HG03175 (cell line): ENCODE measurements at regions not wholly inside any gene's neighbourhood (a gene's known extent, or its start where the extent isn't known, plus 50 kb on each side); places are given as distances from the start of the nearest gene placed in this dataset.

Experiments
- ATAC-seq: cut with Tn5 transposase; IDR thresholded peaks from one replicate; pipeline ENCODE4 v1.9.1; 2021; ENCODE audit warnings: mild to moderate bottlenecking, moderate library complexity; ENCODE audit not compliant: unreplicated experiment

DNA sequence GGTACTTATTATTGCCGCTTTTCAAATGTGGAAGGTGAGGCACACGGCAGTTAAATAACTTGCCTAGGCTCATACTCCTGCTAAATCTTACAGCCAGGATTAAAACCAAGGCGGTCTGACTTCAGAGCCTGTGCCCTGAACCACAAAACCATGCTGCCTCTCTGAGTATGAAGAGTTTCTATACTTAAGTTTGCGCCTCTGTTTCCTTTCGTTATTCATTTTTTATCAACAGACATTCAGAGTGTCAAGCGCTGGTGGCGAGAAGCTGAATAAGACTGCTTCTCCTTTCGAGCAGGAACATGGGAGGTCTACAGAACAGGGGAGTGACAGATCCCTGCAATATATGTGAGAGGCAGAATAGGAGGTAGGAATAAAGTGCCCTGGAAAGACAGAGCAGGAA, 96.0 kb upstream of the DUSP10 start:
- peak; percentile 34 for ATAC-seq

DNA sequence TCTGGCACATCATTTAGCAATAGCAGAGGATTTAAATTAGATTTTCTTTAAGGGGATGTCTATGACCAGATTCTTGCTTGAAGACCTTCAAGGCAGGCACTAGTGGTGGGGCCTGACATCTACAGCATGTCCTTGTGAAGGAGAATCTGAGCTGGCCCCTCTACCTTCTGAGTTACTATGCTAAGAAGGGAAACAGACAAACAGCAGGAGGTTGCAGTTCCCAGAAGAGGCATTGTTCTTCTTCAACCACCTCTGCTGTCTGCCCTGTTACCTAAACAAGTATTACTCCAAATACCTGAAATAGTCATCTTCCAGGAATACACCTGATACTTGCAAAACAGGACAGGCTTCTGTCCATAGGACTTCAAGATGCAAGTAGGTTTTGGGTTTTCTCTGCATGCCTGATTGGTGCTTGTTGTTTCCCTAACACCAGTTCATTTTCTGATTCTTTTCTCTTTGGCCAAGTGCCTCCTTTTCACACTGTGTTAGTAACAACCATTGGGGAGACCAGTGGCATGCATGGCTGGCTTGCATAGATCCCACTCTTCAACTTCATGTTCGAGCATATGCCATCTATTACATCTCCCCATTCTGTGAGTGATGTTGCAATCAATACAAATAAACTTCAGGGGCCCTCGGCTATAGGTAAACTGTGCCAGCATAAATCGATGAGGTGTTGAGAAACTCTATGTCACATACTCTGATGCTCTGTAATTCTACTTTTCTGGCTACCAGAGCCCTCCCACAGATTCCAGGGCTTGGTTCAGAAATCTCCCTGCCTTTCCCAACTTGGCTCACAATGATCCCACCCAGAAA, 93.0 kb upstream of the DUSP10 start:
- ATAC-seq = no peak

DNA sequence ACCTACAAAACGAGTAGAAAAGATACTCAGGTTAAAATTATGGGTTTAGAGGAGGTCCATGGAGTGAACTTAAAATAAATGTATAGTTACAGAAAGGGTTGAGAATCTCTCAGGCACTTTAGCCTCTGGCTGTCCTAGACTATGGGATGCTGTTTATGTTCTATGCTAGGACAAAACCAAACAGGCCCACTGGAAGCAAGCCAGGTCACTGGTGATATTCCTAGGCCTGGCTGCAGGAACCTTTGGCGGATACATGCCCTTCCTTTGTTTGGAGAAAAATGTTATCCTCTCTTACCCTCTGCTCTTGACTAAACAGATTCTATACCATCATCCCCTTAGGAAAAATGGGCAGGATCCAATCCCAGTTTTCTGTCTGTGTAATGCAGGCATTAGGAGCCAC, 90.7 kb upstream of the DUSP10 start:
- no peak for ATAC-seq

DNA sequence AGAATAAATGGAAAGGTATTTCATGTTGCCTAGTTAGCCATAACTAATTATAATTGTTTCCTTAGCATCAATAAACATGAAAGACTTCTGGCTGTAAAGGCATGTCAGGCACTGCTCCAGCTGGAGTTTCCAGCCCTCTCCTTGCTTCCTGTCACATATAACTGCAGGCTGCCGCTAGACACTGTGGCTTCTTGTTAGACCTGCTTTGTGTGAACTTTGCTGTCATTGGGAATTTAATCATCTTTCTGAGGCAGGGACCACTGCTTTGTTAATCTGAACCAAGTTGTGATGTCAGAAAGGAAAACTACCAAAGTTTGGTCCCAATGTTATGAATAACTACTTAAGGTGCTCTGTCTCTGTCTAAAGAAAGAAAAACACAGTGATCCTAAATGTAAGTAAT, 90.3 kb upstream of the DUSP10 start:
- ATAC-seq = no peak

DNA sequence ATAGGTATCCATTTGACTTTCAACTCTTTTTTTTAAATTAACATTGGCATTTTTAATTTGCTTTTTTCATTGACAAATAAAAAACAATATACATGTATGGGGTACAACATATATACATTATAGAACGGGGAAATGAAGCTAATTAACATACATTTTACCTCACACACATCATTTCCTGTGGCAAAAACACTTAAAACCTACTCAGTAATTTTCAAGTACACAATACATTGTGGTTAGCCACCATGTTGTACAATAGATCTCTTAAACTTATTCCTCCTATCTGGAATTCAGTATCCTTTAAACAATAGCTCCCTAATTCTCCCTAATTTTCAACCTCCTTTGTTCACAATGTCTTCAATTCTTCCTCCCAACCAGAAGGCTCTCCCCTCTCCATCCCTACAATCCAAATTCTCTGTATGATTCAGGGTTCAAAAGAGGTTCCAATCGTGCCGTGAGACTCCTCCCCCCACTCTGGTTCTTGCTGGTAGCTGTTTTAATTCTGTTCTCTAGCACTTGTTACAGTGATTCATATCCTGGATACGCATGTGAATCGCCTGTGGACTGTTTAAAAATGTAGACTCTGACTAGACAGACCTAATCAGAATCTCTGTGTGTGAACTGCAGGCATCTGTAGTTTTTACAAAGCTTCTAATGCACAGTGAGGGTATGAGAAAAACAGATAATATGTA, 87.6 kb upstream of the DUSP10 start:
- peak; percentile 46 for ATAC-seq

DNA sequence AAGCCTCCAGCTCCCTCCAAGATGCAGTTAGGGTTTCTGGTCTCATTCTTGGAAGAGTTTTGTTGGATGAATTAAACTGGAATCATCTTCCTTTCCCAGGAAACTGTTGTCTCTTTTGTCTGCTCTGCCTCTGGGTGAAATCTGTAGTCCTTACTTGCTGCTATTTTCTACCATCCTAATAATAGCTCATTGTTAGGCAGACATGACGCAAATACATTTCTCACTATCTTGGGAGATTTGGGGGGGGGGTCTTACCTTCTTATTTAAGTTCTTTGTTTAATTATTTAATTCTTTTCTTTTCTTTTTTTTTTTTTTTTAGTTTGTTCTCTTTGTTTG, 85.4 kb upstream of the DUSP10 start:
- ATAC-seq = no peak

DNA sequence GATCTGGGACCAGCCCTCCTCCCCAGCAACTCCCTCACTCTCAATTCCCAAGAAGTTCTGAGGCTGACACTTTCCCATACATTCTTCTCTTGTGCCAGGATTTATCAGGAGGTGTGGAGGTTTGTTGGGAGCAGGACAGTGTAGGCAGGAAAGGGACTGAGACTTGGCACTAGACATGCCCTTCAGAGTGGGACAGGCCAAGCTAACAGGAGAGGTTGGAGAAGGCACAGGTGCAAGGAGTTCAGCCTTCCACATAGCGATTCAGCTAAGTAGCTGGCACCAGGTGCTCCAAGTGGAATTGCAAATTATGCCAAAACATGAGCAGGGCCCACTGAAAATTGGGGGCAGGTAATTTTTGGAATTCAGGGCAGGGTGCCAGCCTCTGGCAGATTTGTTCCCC, 83.0 kb upstream of the DUSP10 start:
- no peak for ATAC-seq

DNA sequence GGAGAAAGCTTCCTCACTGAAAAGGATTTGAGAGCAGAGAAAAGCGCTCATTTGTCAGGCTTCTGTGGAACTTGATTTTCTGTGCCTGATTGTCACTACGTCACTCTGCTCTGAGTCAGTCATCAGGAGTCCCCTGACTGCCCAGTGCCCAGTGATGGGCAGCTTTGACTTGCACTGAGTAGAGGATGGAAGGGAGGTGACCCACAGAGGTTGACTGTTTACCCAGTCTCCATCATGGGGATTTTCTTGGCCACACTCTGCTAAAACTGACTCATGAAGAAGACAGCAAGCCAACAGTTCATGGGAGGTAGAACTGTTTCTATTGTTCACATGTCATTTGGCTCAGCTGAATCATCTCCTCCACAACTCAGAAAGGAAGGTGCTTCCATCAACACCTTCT, 82.1 kb upstream of the DUSP10 start:
- ATAC-seq = peak; percentile 17

DNA sequence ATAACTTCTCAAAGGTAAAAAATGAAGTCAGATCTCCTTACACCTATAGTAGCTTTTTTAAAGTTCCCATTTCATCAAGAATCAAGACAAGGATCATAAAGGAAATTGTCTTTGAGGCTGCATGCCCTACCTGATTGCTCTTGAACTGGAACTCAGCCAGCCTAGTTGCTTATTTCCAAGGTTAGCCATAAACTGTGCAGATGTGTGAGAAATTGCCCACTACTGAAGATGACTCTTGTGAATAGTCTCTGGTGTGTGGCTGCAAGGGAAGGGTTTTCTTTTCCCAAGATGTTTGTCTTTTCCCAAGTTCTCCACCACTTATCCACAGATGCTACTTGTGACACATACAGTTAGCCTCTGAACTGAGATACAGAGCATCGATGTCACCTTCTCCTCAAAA, 81.7 kb upstream of the DUSP10 start:
- ATAC-seq = peak; percentile 34

DNA sequence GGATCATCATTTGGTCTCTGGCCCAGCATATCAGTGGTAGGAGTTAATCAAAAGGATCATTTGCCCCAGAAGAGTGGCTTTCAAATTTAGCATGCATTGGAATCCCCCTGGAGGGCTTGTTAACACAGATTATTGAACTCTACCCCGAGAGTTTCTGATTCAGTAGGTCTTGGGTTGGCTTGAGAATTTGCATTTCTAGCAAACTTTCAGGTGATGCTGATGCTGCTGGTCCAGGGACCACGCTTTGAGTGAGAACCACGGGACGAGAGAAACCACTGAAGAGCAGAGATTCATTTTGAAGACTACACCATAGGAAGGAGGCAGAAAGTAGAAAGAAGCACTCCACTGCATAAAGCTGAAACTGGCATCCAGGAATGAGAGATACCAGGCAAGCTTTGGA, 81.3 kb upstream of the DUSP10 start:
- peak; percentile 52 for ATAC-seq

DNA sequence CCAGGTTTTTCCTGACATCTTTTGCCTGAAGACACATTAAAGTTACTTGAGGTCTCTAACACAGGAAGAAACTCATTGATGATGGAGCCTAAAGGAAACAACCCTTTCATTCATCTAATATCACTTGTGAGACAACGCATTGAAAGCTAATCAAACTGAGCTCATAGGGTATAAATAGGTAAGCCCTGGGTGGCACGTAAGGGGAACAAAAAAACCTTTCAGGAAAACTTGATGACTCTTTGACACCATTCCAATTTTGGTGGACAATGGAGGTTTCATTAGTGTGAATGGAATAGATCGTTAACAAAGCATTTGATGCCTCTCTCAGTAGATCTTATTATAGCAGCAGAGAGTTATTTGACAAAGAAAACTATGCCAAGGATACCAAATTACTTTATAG, 80.7 kb upstream of the DUSP10 start:
- no peak for ATAC-seq

DNA sequence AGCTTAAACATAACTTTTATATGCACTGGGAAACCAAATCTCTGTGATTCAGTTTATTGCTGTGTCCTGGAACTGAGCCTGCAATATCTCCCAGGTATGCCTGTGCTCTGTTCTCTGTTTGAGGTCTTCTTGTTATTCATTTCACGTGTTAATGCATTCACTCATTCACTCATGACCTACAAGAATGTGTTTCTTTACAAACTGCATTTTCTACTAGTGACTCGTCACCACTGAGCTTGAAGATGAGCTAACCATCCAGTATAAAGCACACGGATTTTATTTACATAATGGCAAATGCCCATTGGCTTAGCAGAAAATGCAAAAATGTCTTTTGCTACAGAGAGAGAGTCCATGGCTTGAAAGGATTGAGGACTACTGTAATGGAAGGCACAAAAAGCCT, 75.0 kb upstream of the DUSP10 start:
- ATAC-seq = no peak

DNA sequence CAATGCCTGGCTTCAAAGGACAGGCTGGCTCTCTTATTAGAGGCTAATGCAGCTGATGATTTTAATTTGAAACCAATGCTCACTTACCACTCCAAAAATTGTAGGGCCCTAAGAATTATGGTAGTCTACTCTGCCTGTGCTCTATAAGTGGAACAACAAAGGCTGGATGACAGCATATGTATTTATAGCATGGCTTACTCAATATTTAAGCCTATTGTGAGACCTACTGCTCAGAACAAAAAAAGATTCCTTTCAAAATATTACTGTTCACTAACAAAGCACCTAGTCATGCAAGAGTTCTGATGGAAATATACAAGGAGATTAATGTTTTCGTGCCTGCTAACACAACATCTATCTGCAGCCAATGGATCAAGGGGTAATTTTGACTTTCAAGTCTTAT, 73.8 kb upstream of the DUSP10 start:
- no peak for ATAC-seq

DNA sequence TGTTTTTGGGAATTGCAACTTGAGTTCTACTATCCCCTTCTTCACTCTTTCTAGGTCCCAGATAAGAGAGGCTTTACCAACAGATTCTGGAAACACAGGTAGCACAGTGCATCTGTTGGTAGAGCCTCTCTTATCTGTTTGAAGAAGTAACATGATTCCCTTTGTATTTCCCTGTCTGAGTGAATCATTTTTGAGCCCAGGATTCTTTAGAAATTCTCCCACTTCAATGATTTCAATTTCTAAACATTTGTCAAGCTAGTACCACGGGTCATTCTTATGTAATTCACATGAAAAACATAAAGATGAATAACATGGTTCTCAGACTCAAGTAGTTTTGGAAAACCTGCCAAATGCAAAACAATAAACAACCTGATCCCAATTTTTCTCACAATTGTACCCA, 72.0 kb upstream of the DUSP10 start:
- no peak for ATAC-seq

DNA sequence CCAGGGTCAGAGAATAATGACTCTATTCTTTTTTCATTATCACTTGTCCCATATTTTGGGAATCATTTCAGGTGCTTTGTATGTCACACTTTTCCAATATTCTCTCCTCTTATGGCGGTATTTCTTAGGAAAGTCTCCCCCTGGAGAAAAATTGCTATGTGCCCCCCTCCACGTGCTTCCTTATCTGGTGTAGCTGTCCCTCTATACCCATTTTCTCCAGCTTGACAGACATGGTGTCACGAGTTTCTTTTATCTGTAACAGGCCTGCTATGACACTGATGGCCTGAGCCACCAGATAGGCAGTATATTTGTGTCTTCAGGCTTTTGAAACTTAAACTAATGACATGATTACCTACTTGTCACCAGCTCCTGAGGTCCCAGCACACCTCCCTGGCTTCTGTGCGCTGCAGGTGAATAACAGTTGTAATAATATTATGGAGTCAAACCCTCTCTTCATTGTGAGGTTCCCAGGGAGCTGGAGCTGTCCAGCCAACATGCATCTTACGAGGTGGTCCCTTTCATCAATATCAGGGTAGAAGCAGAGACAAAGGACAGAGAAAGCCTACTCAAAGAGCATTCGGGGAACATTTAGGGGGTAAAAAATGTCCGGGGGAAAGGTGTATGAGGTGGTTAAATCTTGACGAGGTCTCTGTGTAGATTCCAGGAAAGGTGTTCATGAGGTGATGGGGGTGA, 71.2 kb upstream of the DUSP10 start:
- ATAC-seq = no peak

DNA sequence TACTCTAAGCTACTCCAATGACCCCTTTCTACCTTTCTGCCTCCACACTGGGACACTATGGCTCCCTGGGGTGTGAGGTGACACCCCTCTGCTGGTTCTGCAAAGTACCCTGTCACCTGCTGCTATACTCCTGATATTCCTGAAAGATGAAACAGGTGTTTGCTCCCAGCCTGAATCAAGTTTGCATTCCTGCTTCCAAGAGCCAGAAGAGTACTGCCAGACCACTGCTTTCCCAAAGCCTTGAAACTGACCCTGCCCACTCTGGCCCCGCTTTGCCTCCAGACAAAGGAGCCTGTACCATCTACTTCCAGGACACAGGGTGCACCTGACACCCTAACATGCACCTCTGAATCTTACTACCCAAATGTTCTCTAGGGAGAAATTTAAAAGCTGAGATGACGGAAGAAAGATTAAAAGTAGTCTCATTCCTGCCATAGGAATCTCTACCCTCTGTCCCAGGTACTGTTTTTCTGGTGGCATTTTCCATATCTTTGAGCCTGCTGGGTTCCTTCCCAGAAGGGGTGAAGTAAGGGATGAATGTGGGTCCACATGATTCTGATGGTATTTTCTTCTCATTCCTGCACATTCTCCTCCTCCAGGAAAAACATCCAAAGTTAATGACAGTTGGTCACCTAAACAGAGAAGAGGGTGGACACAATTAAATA, 70.3 kb upstream of the DUSP10 start:
- no peak for ATAC-seq

DNA sequence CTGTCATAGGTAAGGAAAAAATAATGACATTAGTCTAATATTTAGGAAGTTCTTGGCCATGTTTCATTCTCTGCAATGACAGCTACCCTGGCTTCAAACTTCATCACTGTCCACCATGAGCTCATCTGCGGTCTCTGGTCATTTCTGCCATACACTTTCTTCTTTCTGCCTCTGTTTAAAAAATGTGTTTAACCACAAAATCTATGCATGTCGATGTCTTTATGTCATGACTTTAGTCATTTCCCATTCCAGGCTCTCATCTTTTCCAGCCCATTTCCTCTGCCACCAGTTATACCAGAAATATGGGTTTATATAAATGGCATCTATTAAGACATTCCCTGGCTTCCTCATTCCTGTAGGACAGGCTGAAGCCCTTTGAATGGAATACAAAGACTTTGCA, 68.5 kb upstream of the DUSP10 start:
- ATAC-seq = no peak

DNA sequence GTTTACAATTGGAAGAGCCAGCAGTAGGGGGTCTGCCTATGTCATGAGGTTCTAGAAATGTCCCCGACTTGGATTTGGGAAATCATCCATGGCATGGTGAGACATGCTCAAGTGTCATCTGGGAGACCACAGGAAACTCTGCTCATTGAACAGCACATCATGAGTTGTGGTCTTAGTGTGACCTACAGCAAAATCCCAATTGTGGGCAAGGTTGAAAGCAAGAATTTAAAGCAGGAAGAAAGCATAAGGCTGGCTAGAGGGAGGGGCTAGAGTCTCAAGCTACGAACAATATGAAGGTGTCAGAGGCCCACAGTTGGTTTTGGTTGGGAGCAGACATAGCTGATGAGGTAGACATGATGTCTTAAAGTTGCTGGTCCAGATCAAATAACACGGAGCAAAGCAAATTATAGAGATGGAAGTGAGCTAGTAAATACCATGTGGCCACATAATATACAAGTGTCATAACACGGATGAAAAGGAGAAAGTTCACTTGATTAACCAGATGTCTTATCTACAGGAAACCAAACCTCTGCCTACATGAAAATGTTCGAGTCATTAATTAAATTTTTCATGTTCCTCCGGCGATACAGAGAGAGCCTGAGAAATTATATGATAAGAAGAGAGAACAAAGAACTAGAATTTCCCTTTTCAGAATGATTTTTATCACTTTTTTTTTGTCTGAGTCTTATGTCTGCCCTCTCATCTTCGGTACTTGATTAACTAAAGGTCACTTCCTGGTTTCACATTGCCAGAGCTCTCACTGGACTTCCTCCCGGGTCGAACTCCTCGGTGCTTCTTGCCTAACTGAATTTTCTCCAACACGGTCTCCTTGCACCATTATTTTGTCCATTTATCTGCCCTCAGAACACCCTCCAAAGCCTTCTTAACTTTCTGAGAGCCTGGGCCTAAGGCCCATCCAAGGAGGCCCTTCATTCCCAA, 67.5 kb upstream of the DUSP10 start:
- peak; percentile 49 for ATAC-seq

DNA sequence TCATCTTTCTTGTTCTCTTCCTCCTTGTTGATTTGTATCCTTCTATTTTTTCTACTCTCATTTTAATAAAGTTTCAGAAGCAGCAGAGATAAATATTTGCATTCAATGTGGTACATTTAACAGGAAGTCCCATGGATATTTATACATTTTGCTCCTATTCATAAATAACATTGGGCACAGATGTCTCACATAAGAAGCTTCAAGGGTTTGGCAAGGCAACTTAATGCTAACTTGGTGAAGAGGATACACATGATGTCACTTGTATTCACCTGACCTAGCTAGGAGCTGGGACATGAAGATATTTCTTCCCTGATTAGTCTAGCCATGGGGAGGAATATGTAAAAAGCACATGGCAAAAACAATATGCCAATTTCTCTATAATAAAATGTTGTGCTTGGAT, 65.1 kb upstream of the DUSP10 start:
- ATAC-seq = no peak

DNA sequence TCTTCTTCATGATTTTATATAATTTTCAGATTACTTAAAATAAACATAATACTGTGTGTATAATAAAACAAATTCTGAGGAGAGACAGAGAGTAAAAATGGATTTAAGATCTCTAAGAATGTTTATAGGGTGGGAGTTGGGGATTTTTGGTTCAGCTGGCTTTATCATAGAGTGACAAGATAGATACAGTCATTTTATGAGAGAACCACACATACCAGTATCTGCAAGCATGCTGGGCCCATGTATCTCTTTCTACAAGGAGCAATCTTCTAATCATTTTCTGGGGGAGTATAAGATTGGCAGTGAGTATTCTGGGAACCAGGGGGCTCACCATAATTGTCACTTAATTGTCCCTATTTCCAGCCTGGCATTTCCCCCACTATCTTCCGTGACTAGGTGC, 64.3 kb upstream of the DUSP10 start:
- ATAC-seq = no peak

DNA sequence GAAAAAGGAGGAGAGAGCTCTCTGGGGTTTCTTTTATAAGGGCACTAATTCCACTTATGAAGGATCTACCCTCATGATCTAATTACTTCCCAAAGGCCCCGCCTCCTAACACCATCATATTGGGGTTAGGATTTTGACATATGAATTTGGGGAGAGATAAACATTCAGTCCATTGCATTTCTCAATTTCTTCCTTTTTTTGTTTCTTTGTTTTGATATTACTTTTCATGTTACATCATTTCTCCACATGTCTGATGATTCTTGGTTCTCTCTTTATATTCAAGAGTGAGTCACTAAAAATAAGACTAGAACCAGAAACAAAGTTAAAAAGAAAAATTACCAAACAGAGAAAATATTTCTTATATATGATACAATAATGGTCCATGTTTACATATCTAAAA, 63.2 kb upstream of the DUSP10 start:
- ATAC-seq = no peak
